ENCODE measurements at regions not wholly inside any gene's neighbourhood (a gene's known extent, or its start where the extent isn't known, plus 50 kb on each side); places are given as distances from the start of the nearest gene placed in this dataset.

DNA sequence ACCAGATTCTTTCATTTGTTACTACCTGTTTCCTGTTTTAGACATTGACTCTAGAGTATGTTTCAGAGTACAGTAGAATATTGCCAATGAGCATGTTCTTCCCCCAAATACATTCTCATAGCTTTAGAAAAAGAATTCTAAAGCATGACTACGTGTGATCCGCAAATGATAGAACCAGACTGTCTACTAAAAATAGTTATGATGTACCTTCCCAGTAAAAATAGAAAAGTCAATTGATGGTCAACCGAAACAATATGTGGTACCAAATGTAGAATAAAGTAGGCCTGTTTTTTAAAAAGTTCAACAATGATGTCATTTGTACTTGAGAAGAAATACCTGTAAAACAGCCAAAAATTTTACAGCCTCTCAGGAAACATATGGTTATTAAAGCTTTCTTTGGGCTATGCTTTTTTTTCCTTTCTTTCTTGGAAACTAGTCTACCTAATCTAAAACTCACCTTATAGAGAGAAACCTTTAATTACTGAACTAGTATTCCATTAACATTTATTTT, 130.1 kb upstream of the MTHFD1L start:
- no peak for TF ChIP-seq POLR2AphosphoS5 (IDR thresholded peaks at IDR 0.05)
- TF ChIP-seq, protein P1, sequence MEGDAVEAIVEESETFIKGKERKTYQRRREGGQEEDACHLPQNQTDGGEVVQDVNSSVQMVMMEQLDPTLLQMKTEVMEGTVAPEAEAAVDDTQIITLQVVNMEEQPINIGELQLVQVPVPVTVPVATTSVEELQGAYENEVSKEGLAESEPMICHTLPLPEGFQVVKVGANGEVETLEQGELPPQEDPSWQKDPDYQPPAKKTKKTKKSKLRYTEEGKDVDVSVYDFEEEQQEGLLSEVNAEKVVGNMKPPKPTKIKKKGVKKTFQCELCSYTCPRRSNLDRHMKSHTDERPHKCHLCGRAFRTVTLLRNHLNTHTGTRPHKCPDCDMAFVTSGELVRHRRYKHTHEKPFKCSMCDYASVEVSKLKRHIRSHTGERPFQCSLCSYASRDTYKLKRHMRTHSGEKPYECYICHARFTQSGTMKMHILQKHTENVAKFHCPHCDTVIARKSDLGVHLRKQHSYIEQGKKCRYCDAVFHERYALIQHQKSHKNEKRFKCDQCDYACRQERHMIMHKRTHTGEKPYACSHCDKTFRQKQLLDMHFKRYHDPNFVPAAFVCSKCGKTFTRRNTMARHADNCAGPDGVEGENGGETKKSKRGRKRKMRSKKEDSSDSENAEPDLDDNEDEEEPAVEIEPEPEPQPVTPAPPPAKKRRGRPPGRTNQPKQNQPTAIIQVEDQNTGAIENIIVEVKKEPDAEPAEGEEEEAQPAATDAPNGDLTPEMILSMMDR (IDR thresholded peaks at IDR 0.05): no peak
